ENCODE measurements at regions not wholly inside any gene's neighbourhood (a gene's known extent, or its start where the extent isn't known, plus 50 kb on each side); places are given as distances from the start of the nearest gene placed in this dataset.
"Not testable (repeated sequence)": the region's sequence is repeated elsewhere in the genome, so short reads cannot be mapped to it uniquely, and the experiment has no call there.

GRCh38 chr11:104776501-104777170, 121.6 kb downstream of the CASP12 start:
- DNase-seq (ENCODE audit: low read depth), result no peak

GRCh38 chr11:104774578-104774977, 123.7 kb downstream of the CASP12 start:
- no peak for DNase-seq (ENCODE audit: low read depth)

DNA sequence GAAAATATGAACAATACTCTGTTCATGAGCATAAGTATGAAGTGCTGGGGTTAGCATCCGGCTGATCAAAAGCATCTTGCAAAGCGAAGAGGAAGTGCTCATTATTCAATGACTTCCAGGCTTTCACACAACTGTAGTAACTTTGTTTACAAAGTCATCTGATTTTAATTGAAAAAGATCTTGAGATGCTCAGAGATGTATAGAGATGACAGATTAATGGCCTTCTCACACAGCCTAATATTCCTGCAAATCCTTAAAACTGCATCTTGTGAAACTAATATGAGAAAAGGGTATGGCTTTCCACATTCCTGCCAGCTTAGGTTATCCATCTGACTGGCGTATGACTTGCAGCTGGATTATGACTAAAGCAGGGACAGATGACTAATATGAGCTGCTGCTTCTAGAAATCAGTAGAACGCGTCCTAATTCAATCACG, 125.4 kb downstream of the CASP12 start:
- DNase-seq (ENCODE audit: low read depth), result no peak

DNA sequence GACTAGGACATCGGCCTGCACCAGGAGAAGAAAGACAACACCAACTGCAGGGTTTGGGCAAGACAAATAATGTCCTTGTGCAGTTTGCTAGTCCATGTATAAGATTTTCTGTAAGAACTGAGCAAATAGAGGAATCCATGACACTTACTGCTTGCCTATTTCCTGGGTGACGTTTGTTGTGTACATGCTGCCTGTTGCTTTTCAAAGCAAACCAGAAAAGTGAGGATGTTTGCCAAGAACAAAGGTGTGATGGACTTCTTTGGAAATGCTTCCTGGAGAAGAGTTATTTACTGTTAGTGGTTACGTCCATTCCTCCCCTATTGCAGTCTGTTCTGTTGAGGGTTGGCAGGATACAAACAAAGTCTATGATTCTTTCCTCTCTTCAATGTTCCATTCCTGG, 126.5 kb downstream of the CASP12 start:
- no peak for DNase-seq (ENCODE audit: low read depth)

GRCh38 chr11:104771046-104771445, 127.2 kb downstream of the CASP12 start:
- not testable (repeated sequence) for DNase-seq (ENCODE audit: low read depth)

- no peak for DNase-seq (ENCODE audit: low read depth)
Measured at GRCh38 chr11:104765401-104766095, 132.7 kb downstream of the CASP12 start.

- no peak for DNase-seq (ENCODE audit: low read depth)
Measured at GRCh38 chr11:104764710-104765045, 133.6 kb downstream of the CASP12 start.

DNA sequence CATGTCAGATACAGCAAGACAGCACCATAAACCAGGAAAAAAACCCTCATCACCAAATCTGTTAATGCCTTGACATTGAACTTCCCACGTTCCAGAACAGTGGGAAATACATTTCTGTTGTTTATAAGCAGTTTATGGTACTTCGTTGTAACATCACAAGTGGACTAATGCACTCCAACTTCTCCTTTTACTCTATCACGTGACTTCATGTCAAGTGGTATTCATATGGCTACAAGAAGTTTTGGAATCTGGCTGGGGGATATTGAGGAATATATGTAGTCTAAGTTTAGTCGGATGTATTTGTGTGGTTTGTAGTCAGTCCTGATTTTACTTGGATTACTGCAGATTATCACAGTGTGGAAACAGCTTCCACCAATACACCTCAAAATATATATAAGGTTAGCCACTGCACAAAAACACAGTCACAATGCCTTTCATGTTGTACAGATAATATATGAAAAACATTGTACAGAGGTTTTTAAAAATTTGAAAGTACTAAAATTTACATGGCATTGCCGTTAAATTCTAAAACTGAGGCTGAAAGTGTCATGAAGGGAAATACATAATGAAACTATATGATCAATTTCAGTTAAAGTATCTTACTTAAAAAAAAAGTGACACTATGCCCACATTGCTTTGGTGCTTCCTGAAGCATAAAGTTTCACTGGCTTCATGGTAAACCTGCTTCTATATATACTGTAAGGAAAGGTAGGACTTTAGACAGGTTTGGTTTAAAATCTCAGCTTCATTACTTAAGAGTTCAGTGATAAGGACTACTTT, 134.1 kb downstream of the CASP12 start:
- DNase-seq (ENCODE audit: low read depth), result no peak

GRCh38 chr11:104761511-104761910, 136.7 kb downstream of the CASP12 start:
- no peak for DNase-seq (ENCODE audit: low read depth)

DNA sequence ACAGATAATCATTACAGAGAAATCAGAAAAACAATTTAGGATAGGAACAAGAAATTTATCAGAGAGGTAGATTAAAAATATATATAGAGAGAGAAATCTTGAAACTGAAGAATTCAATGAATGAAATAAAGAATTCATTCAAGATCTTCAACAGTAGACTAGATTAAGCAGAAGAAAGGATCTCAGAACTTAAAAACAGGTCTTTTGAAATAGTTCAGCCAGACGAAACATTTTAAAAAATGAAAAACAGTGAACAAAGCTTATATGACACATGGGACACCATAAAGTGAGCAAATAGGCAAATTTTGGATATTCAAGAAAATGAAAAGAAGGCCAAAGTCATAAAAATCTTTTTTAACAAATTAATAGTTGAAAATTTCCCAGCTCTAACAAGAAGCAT, 138.8 kb downstream of the CASP12 start:
- no peak for DNase-seq (ENCODE audit: low read depth)

- DNase-seq (ENCODE audit: low read depth), result no peak
Measured at GRCh38 chr11:104738918-104739317, 159.3 kb downstream of the CASP12 start.

DNA sequence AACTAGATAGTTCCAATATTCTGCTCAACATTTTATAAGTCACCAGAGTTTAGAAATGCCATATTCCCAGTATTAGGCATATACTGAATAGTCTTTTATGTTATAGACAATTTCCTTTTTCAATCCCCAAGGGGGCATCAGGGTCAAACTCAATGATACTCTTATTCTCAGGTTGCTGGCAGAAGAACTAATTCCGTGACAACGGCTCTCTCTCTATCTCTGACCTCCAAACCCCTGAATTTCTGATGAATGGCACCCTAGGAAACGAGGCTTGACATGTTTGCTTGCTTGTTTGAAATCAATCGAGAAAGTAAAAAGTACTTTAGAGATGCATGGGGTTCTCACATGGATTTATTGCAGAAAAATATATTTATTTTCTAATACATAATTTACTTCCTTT, 160.1 kb downstream of the CASP12 start:
- no peak for DNase-seq (ENCODE audit: low read depth)

GRCh38 chr11:104736502-104736901, 161.8 kb downstream of the CASP12 start:
- DNase-seq (ENCODE audit: low read depth), result no peak

- no peak for DNase-seq (ENCODE audit: low read depth)
Measured at GRCh38 chr11:104734998-104735397, 163.3 kb downstream of the CASP12 start.

DNA sequence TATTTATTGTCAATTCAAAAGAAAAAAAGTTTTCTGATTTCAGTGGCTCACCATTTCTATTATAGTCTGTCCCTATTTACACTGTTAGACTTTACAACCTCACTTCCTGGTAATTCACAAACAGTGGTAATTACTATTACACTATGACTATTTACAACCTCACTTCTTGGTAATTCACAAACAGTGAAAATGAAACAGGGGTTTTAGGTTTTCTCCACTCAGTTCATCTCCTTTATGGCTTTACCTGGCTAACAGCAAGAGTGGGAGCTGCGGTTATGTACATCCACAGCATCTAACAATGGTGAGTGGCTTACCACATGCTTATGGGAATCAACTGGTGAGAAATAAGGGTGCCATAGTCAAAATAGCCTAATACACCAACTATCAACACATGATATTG, 166.4 kb downstream of the CASP12 start:
- no peak for DNase-seq (ENCODE audit: low read depth)

DNA sequence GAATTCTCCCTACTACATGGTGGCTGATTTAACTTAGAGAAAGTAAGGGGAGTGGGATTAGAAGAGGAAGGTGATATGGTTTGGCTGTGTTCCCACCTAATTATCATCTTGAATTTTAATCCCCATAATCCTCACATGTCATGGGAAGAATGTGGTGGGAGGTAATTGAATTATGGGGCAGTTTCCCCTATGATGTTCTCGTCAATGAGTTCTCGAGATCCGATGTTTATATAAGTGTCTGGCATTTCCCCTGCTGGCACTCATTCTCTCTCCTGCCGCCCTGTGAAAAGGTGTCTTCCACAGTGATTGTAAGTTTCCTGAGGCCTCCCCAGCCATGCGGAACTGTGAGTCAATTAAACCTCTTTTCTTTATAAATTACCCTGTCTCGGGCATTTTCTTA, 169.3 kb downstream of the CASP12 start:
- no peak for DNase-seq (ENCODE audit: low read depth)

GRCh38 chr11:104727768-104728167, 170.5 kb downstream of the CASP12 start:
- DNase-seq (ENCODE audit: low read depth), result no peak

GRCh38 chr11:104727095-104727494, 171.2 kb downstream of the CASP12 start:
- no peak for DNase-seq (ENCODE audit: low read depth)

DNA sequence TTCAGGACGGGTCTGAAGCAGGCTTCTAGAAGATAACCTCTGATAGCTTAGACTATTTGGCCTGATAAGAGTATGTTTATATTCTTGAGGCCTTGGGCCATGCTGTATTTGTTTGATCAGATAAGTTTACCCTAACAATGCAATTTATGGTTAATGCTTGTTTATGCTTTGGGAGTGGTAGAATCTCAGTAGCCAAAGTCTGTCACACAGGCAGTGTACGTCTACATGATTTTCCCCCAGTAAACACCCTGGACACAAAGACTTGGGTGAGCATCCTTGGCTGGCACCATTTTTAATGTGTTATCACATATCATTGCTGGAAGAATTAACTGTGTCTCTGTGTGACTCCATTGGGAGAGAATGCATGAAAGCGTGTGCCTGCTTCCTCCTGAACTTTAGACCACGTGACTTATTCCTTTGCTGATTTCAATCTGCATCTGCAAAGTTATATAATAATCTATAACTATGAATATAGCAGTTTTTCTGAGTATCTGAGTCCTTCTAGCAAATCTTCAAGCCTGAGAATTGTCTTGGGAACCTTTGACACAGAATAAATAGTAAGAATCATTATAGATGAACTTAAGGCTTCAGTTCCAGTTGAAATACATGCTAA, 172.4 kb downstream of the CASP12 start:
- no peak for DNase-seq (ENCODE audit: low read depth)

DNA sequence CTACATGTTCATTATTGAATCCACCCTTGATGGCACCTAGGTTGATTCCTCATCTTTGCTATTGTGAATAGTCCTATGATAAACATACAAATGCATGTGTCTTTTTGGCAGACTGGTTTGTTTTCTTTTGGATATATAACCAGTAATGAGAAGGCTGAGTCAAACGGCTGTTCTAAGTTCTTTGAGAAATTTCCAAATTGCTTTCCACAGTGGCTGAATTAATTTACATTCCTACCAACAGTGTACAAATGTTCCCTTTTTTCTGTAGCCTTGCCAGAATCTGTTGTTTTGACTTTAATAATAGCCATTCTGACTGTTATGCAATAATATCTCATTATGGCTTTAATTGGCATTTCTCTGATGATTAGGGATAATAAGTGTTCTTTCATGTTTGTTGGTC, 184.9 kb downstream of the CASP12 start:
- no peak for DNase-seq (ENCODE audit: low read depth)

DNA sequence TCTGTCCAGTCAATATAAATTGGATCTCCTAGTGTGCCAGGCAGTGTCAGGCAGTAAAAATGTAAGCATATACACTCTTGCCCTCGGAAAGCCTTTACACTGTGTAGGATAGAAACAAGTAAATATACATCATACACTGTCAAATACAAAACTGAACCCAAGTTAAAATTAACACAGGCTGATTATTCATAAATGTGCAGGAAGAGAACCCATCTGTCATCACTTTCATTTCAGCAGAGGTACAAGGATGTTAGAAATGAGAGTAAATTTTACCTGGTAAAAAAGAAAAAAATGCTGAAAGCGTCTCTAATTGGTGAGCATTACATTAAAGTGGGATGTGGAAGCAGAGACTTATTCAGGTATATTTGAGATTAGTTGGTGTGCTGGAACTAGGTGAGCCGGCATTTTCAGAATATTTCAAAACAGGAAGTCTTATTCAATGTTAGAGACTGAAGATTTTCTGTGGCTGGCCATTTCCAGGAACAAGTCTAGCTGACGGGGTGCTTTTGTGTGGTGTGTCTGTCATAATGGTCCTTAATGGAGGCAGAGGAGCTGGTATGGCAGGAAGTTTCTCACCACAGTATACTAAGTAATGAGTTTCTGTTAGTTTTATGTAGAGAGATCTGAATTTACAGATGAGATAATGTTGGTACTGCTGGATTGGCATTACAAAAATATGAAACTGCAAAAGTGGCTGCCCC, 192.6 kb downstream of the CASP12 start:
- peak; percentile 51 for DNase-seq (ENCODE audit: low read depth)

DNA sequence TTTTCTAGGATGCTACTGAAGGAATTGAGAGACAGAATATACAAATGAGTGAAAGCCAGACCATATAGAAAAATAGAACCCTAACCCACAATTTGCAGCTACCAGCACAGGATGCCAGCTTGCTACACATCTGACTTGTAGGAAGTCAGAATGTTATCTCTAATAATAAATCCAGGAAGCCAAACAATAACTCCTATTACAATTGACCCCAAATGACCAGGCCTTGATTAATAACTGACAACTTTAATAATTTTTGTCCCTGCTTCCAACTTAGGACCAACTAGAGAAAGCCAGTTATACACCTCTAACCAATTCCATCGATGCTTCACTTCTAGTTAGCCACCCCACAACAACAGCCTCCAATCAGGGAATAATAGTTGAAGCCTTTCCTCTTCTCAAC, 193.4 kb downstream of the CASP12 start:
- no peak for DNase-seq (ENCODE audit: low read depth)

Data from activated T-helper 9 cell treated with anti-CD3 and anti-CD28 coated beads, Interleukin-2, amount 50 U/mL, for 16 hours (primary cell).